NCI-H2227 (cell line): ENCODE measurements at regions not wholly inside any gene's neighbourhood (a gene's known extent, or its start where the extent isn't known, plus 50 kb on each side); places are given as distances from the start of the nearest gene placed in this dataset.

Source experiments
- DNase-seq: peaks from one replicate; lab custom pipeline; 2025; ENCODE audit not compliant: unreplicated experiment; lab: John Stamatoyannopoulos, UW

GRCh38 chrX:1946974-1947373 is 332.1 kb downstream of the ASMT start:
- no peak for DNase-seq
